ENCODE measurements at regions not wholly inside any gene's neighbourhood (a gene's known extent, or its start where the extent isn't known, plus 50 kb on each side); places are given as distances from the start of the nearest gene placed in this dataset.
A peak's percentile ranks its signal among the peaks of the same experiment; 100 is the strongest.

DNA sequence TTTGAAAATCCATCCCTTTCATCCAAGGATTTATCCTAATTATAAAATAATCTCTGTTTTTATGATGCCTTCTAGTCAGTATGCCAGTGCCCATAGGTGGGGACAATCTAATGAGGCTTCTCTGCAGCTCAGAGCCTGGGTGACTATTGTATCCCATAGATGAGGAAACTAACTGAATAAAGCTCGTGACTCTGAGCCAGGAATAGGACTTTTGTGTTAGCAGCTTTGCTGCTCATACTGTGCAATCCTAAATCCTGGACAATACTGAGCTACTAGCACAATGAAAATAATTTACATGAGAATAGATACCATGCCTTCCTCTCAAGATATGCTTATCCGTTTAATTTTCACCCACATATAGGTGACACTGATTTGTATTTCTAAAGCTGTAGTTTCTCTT lies 443.0 kb downstream of the PLK2 start:
- Histone ChIP-seq H3K4me1 (ENCODE audit: control insufficient read depth, extremely low read depth, insufficient read depth, low read length) (no peaks in the 10 kb centered on the region), H3K79me2 (ENCODE audit: control insufficient read depth, insufficient read depth, low read length) (no peaks in the 10 kb centered on the region), H3K27ac (ENCODE audit: control insufficient read depth, insufficient read depth, low read length) (no peak overlapping the region), H3K4me2 (ENCODE audit: control insufficient read depth, extremely low read depth, insufficient read depth, low read depth, low read length) (no peak overlapping the region), H3K4me3 (ENCODE audit: control insufficient read depth in 2 of 3, extremely low read depth in 1 of 3, insufficient read depth in 2 of 3, low read depth in 1 of 3, low read length in 3 of 3) (no peak overlapping the region), H3K9me3 (ENCODE audit: control insufficient read depth, low read depth, low read length) (no peaks in the 10 kb centered on the region), H2AFZ (ENCODE audit: control insufficient read depth, low read length) (no peak overlapping the region), H3K27me3 (ENCODE audit: control insufficient read depth, extremely low read depth, insufficient read depth, low read length) (no peaks in the 10 kb centered on the region), H3K36me3 (ENCODE audit: control insufficient read depth in 2 of 2, extremely low read depth in 1 of 2, insufficient read depth in 2 of 2, low read length in 2 of 2) (no peaks in the 10 kb centered on the region), H3K9ac (ENCODE audit: control insufficient read depth, extremely low read depth, insufficient read depth, low read length) (no peak overlapping the region), H4K20me1 (ENCODE audit: control insufficient read depth, extremely low read depth, insufficient read depth, low read length) (no peaks in the 10 kb centered on the region), H3K9me1 (ENCODE audit: control insufficient read depth, extremely low read depth, insufficient read depth, low read length) (no peaks in the 10 kb centered on the region)
- TF ChIP-seq, protein P1, sequence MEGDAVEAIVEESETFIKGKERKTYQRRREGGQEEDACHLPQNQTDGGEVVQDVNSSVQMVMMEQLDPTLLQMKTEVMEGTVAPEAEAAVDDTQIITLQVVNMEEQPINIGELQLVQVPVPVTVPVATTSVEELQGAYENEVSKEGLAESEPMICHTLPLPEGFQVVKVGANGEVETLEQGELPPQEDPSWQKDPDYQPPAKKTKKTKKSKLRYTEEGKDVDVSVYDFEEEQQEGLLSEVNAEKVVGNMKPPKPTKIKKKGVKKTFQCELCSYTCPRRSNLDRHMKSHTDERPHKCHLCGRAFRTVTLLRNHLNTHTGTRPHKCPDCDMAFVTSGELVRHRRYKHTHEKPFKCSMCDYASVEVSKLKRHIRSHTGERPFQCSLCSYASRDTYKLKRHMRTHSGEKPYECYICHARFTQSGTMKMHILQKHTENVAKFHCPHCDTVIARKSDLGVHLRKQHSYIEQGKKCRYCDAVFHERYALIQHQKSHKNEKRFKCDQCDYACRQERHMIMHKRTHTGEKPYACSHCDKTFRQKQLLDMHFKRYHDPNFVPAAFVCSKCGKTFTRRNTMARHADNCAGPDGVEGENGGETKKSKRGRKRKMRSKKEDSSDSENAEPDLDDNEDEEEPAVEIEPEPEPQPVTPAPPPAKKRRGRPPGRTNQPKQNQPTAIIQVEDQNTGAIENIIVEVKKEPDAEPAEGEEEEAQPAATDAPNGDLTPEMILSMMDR (optimal IDR thresholded peaks at IDR 0.05 in 1 of 3, IDR thresholded peaks at IDR 0.05 in 1 of 3, conservative IDR thresholded peaks at IDR 0.05 in 1 of 3; ENCODE audit: extremely low read depth in 1 of 3, insufficient read depth in 2 of 3, low read length in 3 of 3) = no peak
- no peak for TF ChIP-seq EZH2 (IDR thresholded peaks at IDR 0.05; ENCODE audit: low read length)
- dilution Hi-C loops (cut with MboI; ENCODE audit: extremely low pct_ligation_motif_present, low sequenced_read_pairs) = no loop called here
- DNase-seq (ENCODE audit: low read depth, low spot score) (no peak), FAIRE-seq (peak; percentile 43)

DNA sequence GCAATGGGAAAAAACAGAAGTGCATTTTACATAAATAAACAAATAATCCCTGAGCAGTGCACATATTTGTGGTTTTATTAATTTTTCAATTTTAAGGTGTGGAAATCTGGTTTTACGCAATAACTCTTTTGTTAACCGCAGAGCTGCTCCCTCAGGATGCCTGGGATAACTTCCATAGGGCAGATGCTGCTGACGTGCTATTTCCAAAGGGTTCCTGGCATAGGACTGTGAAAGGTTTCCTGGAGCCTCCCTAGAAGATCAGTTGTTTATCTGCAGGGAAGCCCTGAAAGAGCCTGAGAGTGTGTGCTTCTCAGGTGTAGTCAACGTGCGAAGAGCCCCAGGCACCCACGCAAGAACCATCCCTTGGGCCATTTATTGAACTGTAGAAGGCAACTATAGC lies 443.5 kb downstream of the PLK2 start:
- dilution Hi-C loops (cut with MboI; ENCODE audit: extremely low pct_ligation_motif_present, low sequenced_read_pairs) = no loop called here
- no peaks in the 10 kb centered on the region for H4K20me1 ChIP-seq (ENCODE audit: control insufficient read depth, extremely low read depth, insufficient read depth, low read length)
- no peaks in the 10 kb centered on the region for H3K36me3 ChIP-seq (ENCODE audit: control insufficient read depth in 2 of 2, extremely low read depth in 1 of 2, insufficient read depth in 2 of 2, low read length in 2 of 2)
- H3K9ac ChIP-seq (ENCODE audit: control insufficient read depth, extremely low read depth, insufficient read depth, low read length) = no peak overlapping the region
- H3K27ac ChIP-seq (ENCODE audit: control insufficient read depth, insufficient read depth, low read length) = no peak overlapping the region
- no peak overlapping the region for H3K4me3 ChIP-seq (ENCODE audit: control insufficient read depth in 2 of 3, extremely low read depth in 1 of 3, insufficient read depth in 2 of 3, low read depth in 1 of 3, low read length in 3 of 3)
- H3K4me1 ChIP-seq (ENCODE audit: control insufficient read depth, extremely low read depth, insufficient read depth, low read length) = no peaks in the 10 kb centered on the region
- H2AFZ ChIP-seq (ENCODE audit: control insufficient read depth, low read length) = no peak overlapping the region
- no peak for FAIRE-seq
- no peak overlapping the region for H3K4me2 ChIP-seq (ENCODE audit: control insufficient read depth, extremely low read depth, insufficient read depth, low read depth, low read length)
- TF ChIP-seq EZH2 (IDR thresholded peaks at IDR 0.05; ENCODE audit: low read length) = no peak
- TF ChIP-seq, protein P1 (optimal IDR thresholded peaks at IDR 0.05 in 1 of 3, IDR thresholded peaks at IDR 0.05 in 1 of 3, conservative IDR thresholded peaks at IDR 0.05 in 1 of 3; ENCODE audit: extremely low read depth in 1 of 3, insufficient read depth in 2 of 3, low read length in 3 of 3) = no peak
- H3K9me3 ChIP-seq (ENCODE audit: control insufficient read depth, low read depth, low read length) = no peaks in the 10 kb centered on the region
- no peaks in the 10 kb centered on the region for H3K27me3 ChIP-seq (ENCODE audit: control insufficient read depth, extremely low read depth, insufficient read depth, low read length)
- no peaks in the 10 kb centered on the region for H3K9me1 ChIP-seq (ENCODE audit: control insufficient read depth, extremely low read depth, insufficient read depth, low read length)
- no peaks in the 10 kb centered on the region for H3K79me2 ChIP-seq (ENCODE audit: control insufficient read depth, insufficient read depth, low read length)
- no peak for DNase-seq (ENCODE audit: low read depth, low spot score)
